ENCODE measurements at regions not wholly inside any gene's neighbourhood (a gene's known extent, or its start where the extent isn't known, plus 50 kb on each side); places are given as distances from the start of the nearest gene placed in this dataset.

GRCh38 chr17:14622615-14623101 is 321.8 kb downstream of the HS3ST3B1 start:
- Histone ChIP-seq H3K36me3 (ENCODE audit: control insufficient read depth in 2 of 2, extremely low read depth in 1 of 2, insufficient read depth in 1 of 2, low read length in 1 of 2) (no peaks in the 10 kb centered on the region), H3K4me3 (ENCODE audit: control insufficient read depth in 1 of 2, extremely low read depth in 1 of 2, low read length in 1 of 2) (no peak overlapping the region), H3K9me3 (no peaks in the 10 kb centered on the region), H3K27me3 (replicated peaks in 1 of 2; ENCODE audit: control insufficient read depth in 2 of 2, extremely low read depth in 1 of 2, insufficient read depth in 2 of 2, low read length in 1 of 2) (peaks cover 0 to 3% of the 10 kb centered on the region in 2 experiments), H3K27ac (ENCODE audit: low read length) (no peak overlapping the region), H3K4me1 (ENCODE audit: control insufficient read depth in 1 of 2, extremely low read depth in 1 of 2, insufficient read depth in 2 of 2, low read length in 2 of 2) (no peaks in the 10 kb centered on the region)
- Mint-ChIP-seq H3K27ac (no peak overlapping the region), H3K27me3 (peaks cover 9 to 11% of the 10 kb centered on the region in 2 donors), H3K4me1 (no peaks in the 10 kb centered on the region), H3K36me3 (no peaks in the 10 kb centered on the region), H3K9me3 (no peaks in the 10 kb centered on the region), H3K4me3 (no peak overlapping the region)
- ChIA-PET CTCF (interaction anchor here in 1 of 2 donors (0.6 kb wide), 1 partner anchor 188 kb away, joined by 4 read pairs; no protein-coding TSS in a partner anchor), POLR2A (no interaction called here)
- no peak for ATAC-seq (replicated peaks in 1 of 4)
- 100% methylated on average over 2 of the region's 5 CpGs for WGBS (ENCODE audit: insufficient coverage)
- DNase-seq: no peak

- Mint-ChIP-seq H3K4me3 (no peak overlapping the region), H3K36me3 (no peaks in the 10 kb centered on the region), H3K4me1 (no peaks in the 10 kb centered on the region), H3K27me3 (peaks cover 7 to 9% of the 10 kb centered on the region in 2 donors), H3K27ac (no peak overlapping the region), H3K9me3 (no peaks in the 10 kb centered on the region)
- no peak overlapping the region for H3K4me3 ChIP-seq (ENCODE audit: control insufficient read depth in 1 of 2, extremely low read depth in 1 of 2, low read length in 1 of 2)
- no peaks in the 10 kb centered on the region for H3K4me1 ChIP-seq (ENCODE audit: control insufficient read depth in 1 of 2, extremely low read depth in 1 of 2, insufficient read depth in 2 of 2, low read length in 2 of 2)
- peaks cover 0 to 3% of the 10 kb centered on the region in 2 experiments for H3K27me3 ChIP-seq (replicated peaks in 1 of 2; ENCODE audit: control insufficient read depth in 2 of 2, extremely low read depth in 1 of 2, insufficient read depth in 2 of 2, low read length in 1 of 2)
- H3K9me3 ChIP-seq: no peaks in the 10 kb centered on the region
- no peak overlapping the region for H3K27ac ChIP-seq (ENCODE audit: low read length)
- ATAC-seq (replicated peaks in 1 of 4) (no peak), DNase-seq (no peak)
- ChIA-PET CTCF (interaction anchor here in 1 of 2 donors (0.6 kb wide), 1 partner anchor 189 kb away, joined by 4 read pairs; no protein-coding TSS in a partner anchor), POLR2A (no interaction called here)
- no peaks in the 10 kb centered on the region for H3K36me3 ChIP-seq (ENCODE audit: control insufficient read depth in 2 of 2, extremely low read depth in 1 of 2, insufficient read depth in 1 of 2, low read length in 1 of 2)
- 95% methylated on average over 9 of the region's 13 CpGs for WGBS (ENCODE audit: insufficient coverage)
These were observed 321.1 kb downstream of the HS3ST3B1 start for GRCh38 chr17:14621826-14622614.

- ChIA-PET POLR2A (no interaction called here), CTCF (no interaction called here)
- Histone ChIP-seq H3K4me3 (ENCODE audit: control insufficient read depth in 1 of 2, extremely low read depth in 1 of 2, low read length in 1 of 2) (no peak overlapping the region), H3K36me3 (ENCODE audit: control insufficient read depth in 2 of 2, extremely low read depth in 1 of 2, insufficient read depth in 1 of 2, low read length in 1 of 2) (no peaks in the 10 kb centered on the region), H3K27ac (ENCODE audit: low read length) (no peak overlapping the region), H3K27me3 (replicated peaks in 1 of 2; ENCODE audit: control insufficient read depth in 2 of 2, extremely low read depth in 1 of 2, insufficient read depth in 2 of 2, low read length in 1 of 2) (peaks cover 0 to 3% of the 10 kb centered on the region in 2 experiments), H3K9me3 (no peaks in the 10 kb centered on the region), H3K4me1 (ENCODE audit: control insufficient read depth in 1 of 2, extremely low read depth in 1 of 2, insufficient read depth in 2 of 2, low read length in 2 of 2) (no peaks in the 10 kb centered on the region)
- Mint-ChIP-seq H3K4me3 (no peak overlapping the region), H3K4me1 (no peaks in the 10 kb centered on the region), H3K36me3 (no peaks in the 10 kb centered on the region), H3K27ac (no peak overlapping the region), H3K9me3 (no peaks in the 10 kb centered on the region), H3K27me3 (peaks cover 4 to 9% of the 10 kb centered on the region in 2 donors)
- no peak for DNase-seq
- no peak for ATAC-seq (replicated peaks in 1 of 4)
- WGBS (ENCODE audit: insufficient coverage): no CpG with 5 or more reads among the region's 4 CpGs
These were observed 318.9 kb downstream of the HS3ST3B1 start for GRCh38 chr17:14619821-14620220.

GRCh38 chr17:14616528-14616927 is 315.6 kb downstream of the HS3ST3B1 start:
- Mint-ChIP-seq H3K36me3 (peaks cover 4% of the 10 kb centered on the region), H3K4me3 (no peak overlapping the region), H3K9me3 (peaks cover 0 to 8% (median 7%) of the 10 kb centered on the region in 3 donors), H3K27ac (no peak overlapping the region), H3K4me1 (no peaks in the 10 kb centered on the region), H3K27me3 (peaks cover 4 to 9% of the 10 kb centered on the region in 2 donors)
- no peaks in the 10 kb centered on the region for H3K4me1 ChIP-seq (ENCODE audit: control insufficient read depth in 1 of 2, extremely low read depth in 1 of 2, insufficient read depth in 2 of 2, low read length in 2 of 2)
- H3K27ac ChIP-seq (ENCODE audit: low read length): no peak overlapping the region
- H3K4me3 ChIP-seq (ENCODE audit: control insufficient read depth in 1 of 2, extremely low read depth in 1 of 2, low read length in 1 of 2): no peak overlapping the region
- peaks cover 0 to 3% of the 10 kb centered on the region in 2 experiments for H3K27me3 ChIP-seq (replicated peaks in 1 of 2; ENCODE audit: control insufficient read depth in 2 of 2, extremely low read depth in 1 of 2, insufficient read depth in 2 of 2, low read length in 1 of 2)
- no peaks in the 10 kb centered on the region for H3K9me3 ChIP-seq
- DNase-seq (no peak), ATAC-seq (replicated peaks in 1 of 4) (no peak)
- CTCF ChIA-PET: no interaction called here
- no CpG with 5 or more reads among the region's 2 CpGs for WGBS (ENCODE audit: insufficient coverage)
- no peaks in the 10 kb centered on the region for H3K36me3 ChIP-seq (ENCODE audit: control insufficient read depth in 2 of 2, extremely low read depth in 1 of 2, insufficient read depth in 1 of 2, low read length in 1 of 2)
- POLR2A ChIA-PET: no interaction called here

- WGBS (ENCODE audit: insufficient coverage): 35% methylated on average over 2 of the region's 5 CpGs
- Histone ChIP-seq H3K36me3 (ENCODE audit: control insufficient read depth in 2 of 2, extremely low read depth in 1 of 2, insufficient read depth in 1 of 2, low read length in 1 of 2) (no peaks in the 10 kb centered on the region), H3K4me3 (ENCODE audit: control insufficient read depth in 1 of 2, extremely low read depth in 1 of 2, low read length in 1 of 2) (no peak overlapping the region), H3K27me3 (replicated peaks in 1 of 2; ENCODE audit: control insufficient read depth in 2 of 2, extremely low read depth in 1 of 2, insufficient read depth in 2 of 2, low read length in 1 of 2) (no peaks in the 10 kb centered on the region), H3K9me3 (no peaks in the 10 kb centered on the region), H3K27ac (ENCODE audit: low read length) (no peak overlapping the region), H3K4me1 (ENCODE audit: control insufficient read depth in 1 of 2, extremely low read depth in 1 of 2, insufficient read depth in 2 of 2, low read length in 2 of 2) (no peaks in the 10 kb centered on the region)
- Mint-ChIP-seq H3K4me3 (no peak overlapping the region), H3K9me3 (peaks cover 0 to 6% (median 5%) of the 10 kb centered on the region in 3 donors), H3K27ac (no peak overlapping the region), H3K27me3 (peaks cover 0 to 6% of the 10 kb centered on the region in 2 donors), H3K36me3 (no peaks in the 10 kb centered on the region), H3K4me1 (peaks cover 8 to 11% (median 9%) of the 10 kb centered on the region in 3 donors)
- ATAC-seq (replicated peaks in 1 of 4) (no peak), DNase-seq (peak in 8 of 35 experiments; percentile 0 to 41 (median 4))
- POLR2A ChIA-PET: interaction anchor here in 1 of 2 donors (0.6 kb wide), 1 partner anchor 1640 kb away, joined by 5 read pairs; no protein-coding TSS in a partner anchor
- CTCF ChIA-PET: interaction anchor here in 1 of 2 donors (0.9 kb wide), 1 partner anchor 310 kb away, joined by 3 read pairs; no protein-coding TSS in a partner anchor
These were observed 304.4 kb downstream of the HS3ST3B1 start for GRCh38 chr17:14605267-14605599.

DNA sequence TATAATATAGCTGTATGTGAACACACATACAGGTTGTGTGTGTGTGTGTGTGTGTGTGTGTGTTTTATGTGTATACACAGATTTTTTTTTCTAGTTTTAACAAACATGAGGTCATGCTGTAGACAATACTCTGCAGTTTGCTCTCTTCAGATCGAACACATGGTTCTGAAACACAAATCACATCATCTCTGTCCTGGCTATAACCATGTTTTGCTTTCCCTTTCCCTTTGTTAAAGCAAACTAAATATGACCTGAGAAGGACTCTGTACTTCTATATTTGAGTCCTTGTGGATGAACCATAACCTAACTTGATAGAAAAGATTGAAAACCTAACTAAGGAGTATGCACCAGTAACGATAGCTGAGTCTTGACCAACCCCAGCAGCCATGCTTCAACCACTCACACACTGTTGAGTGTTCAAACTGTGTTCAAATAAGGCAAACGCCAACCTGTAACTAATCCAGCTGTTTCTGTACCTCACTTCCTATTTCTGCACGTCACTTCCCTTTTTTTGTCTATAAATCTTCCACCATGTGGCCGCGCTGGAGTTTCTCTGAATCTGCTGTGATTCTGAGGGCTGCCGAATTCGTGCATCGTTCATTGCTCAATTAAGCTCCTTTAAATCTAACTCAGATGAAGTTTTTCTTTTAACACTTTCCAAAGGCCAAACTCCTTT is 303.8 kb downstream of the HS3ST3B1 start:
- H3K36me3 Mint-ChIP-seq: no peaks in the 10 kb centered on the region
- Histone ChIP-seq H3K4me3 (ENCODE audit: control insufficient read depth in 1 of 2, extremely low read depth in 1 of 2, low read length in 1 of 2) (no peak overlapping the region), H3K4me1 (ENCODE audit: control insufficient read depth in 1 of 2, extremely low read depth in 1 of 2, insufficient read depth in 2 of 2, low read length in 2 of 2) (no peaks in the 10 kb centered on the region), H3K36me3 (ENCODE audit: control insufficient read depth in 2 of 2, extremely low read depth in 1 of 2, insufficient read depth in 1 of 2, low read length in 1 of 2) (no peaks in the 10 kb centered on the region), H3K27me3 (replicated peaks in 1 of 2; ENCODE audit: control insufficient read depth in 2 of 2, extremely low read depth in 1 of 2, insufficient read depth in 2 of 2, low read length in 1 of 2) (no peaks in the 10 kb centered on the region), H3K9me3 (no peaks in the 10 kb centered on the region), H3K27ac (ENCODE audit: low read length) (no peak overlapping the region)
- peaks cover 8 to 11% (median 9%) of the 10 kb centered on the region in 3 donors for H3K4me1 Mint-ChIP-seq
- no peak for ATAC-seq (replicated peaks in 1 of 4)
- peak in 2 of 35 experiments; percentile 0 to 2 for DNase-seq
- no peak overlapping the region for H3K27ac Mint-ChIP-seq
- ChIA-PET POLR2A (interaction anchor here in 1 of 2 donors (0.6 kb wide), 1 partner anchor 1639 kb away, joined by 5 read pairs; no protein-coding TSS in a partner anchor), CTCF (interaction anchor here in 1 of 2 donors (0.9 kb wide), 1 partner anchor 310 kb away, joined by 3 read pairs; no protein-coding TSS in a partner anchor)
- H3K27me3 Mint-ChIP-seq: peaks cover 0 to 6% of the 10 kb centered on the region in 2 donors
- 49% methylated on average over 7 of the region's 9 CpGs for WGBS (ENCODE audit: insufficient coverage)
- no peak overlapping the region for H3K4me3 Mint-ChIP-seq
- peaks cover 0 to 8% (median 2%) of the 10 kb centered on the region in 3 donors for H3K9me3 Mint-ChIP-seq

Data from T-cell (primary cell).